Endothelial cell of umbilical vein (primary cell): ENCODE measurements at regions not wholly inside any gene's neighbourhood (a gene's known extent, or its start where the extent isn't known, plus 50 kb on each side); places are given as distances from the start of the nearest gene placed in this dataset.

Experiments
- CTCF ChIP-seq, 2 donors: IDR thresholded peaks; 1 replicate in 1 of 2; 2 replicates in 1 of 2; pipeline ENCODE4 v1.5.1; 2011; ENCODE audit warnings: low read length in 2 of 2, mild to moderate bottlenecking in 2 of 2, moderate library complexity in 2 of 2, control low read depth in 1 of 2, inconsistent platforms in 1 of 2, low read depth in 1 of 2; ENCODE audit not compliant: insufficient read depth in 1 of 2; ENCODE audit errors: extremely low read depth in 1 of 2
- EZH2 ChIP-seq: IDR thresholded peaks from 2 replicates; pipeline ENCODE4 v1.6.1; 2012; ENCODE audit warnings: borderline replicate concordance, low read depth, mild to moderate bottlenecking, moderate library complexity, low read length, inconsistent platforms; ENCODE audit not compliant: severe bottlenecking
- POLR2A ChIP-seq: IDR thresholded peaks from 2 replicates; pipeline ENCODE4 v1.6.1; 2012; ENCODE audit warnings: low read depth, mild to moderate bottlenecking, control low read depth, low read length
- POLR2AphosphoS5 ChIP-seq: IDR thresholded peaks from 2 replicates; pipeline ENCODE4 v1.6.1; 2012; ENCODE audit warnings: low read depth, mild to moderate bottlenecking, control low read depth, low read length, moderate library complexity; ENCODE audit not compliant: insufficient read depth
- TF ChIP-seq, protein P1 (sequence below): IDR thresholded peaks from 2 replicates; pipeline ENCODE4 v1.6.1; 2011; ENCODE audit not compliant: insufficient read depth, insufficient read length

DNA sequence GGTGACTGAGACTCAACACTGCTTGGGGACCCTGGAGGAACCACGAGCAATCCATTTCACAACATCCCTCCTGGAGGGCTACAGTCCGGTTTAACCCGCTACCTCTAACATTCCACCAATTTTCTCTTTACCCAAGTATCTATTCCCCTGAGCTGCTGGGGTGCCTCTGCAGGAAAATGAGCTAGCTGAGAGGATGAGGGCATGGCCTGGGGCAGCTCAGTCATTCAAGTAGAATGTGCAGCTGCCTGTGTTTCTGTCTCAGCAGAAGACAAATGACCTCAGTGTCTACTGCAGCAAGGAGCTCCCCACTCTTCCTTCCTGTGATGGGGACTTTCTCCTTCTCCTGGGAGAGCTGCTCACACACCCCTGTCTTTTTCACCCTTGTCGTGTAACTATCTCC lies 120.8 kb downstream of the ZNF518B start:
- TF ChIP-seq POLR2A: no peak
- TF ChIP-seq, protein P1, sequence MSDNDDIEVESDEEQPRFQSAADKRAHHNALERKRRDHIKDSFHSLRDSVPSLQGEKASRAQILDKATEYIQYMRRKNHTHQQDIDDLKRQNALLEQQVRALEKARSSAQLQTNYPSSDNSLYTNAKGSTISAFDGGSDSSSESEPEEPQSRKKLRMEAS: no peak
- no peak for TF ChIP-seq CTCF (IDR thresholded peaks at IDR 0.05; ENCODE audit: extremely low read depth in 1 of 2, insufficient read depth in 1 of 2, low read depth in 1 of 2, low read length in 2 of 2)
- TF ChIP-seq POLR2AphosphoS5: no peak
- TF ChIP-seq EZH2: no peak
